SU-DHL-6 (cell line): ENCODE measurements at regions not wholly inside any gene's neighbourhood (a gene's known extent, or its start where the extent isn't known, plus 50 kb on each side); places are given as distances from the start of the nearest gene placed in this dataset.

Experiments used
- H2AFZ ChIP-seq: fragments of 200-600 bp; sonication (generic); 2 replicates; pipeline ENCODE4 v1.6.1; 2014; ENCODE audit warnings: low read depth, mild to moderate bottlenecking, moderate library complexity, mixed read lengths, antibody characterized with exemption, low read length; ENCODE audit not compliant: severe bottlenecking
- H3F3A ChIP-seq: fragments of 200-600 bp; shearing (Covaris generic); 2 replicates; pipeline ENCODE4 v1.6.0; 2016; ENCODE audit warnings: antibody characterized with exemption, mild to moderate bottlenecking; ENCODE audit not compliant: insufficient read depth
- H3K27ac ChIP-seq: fragments of 200-600 bp; sonication (generic); 2 replicates; pipeline ENCODE4 v1.5.1; 2016; ENCODE audit warnings: low read depth, mild to moderate bottlenecking, low read length, moderate library complexity, mixed read lengths
- H3K27me3 ChIP-seq: fragments of 200-600 bp; sonication (generic), shearing (Covaris generic); 2 replicates; pipeline ENCODE4 v1.6.0; 2014; ENCODE audit warnings: mild to moderate bottlenecking, low read length
- H3K36me3 ChIP-seq: fragments of 200-600 bp; sonication (generic); 2 replicates; pipeline ENCODE4 v1.6.1; 2014; ENCODE audit warnings: mild to moderate bottlenecking, low read length, mixed read lengths
- H3K4me2 ChIP-seq: fragments of 300-600, 200-600 bp; shearing (Covaris generic), sonication (generic); 2 replicates; pipeline ENCODE4 v1.6.0; 2014; ENCODE audit warnings: low read length, low read depth, mild to moderate bottlenecking; ENCODE audit not compliant: poor library complexity, severe bottlenecking
- H3K4me3 ChIP-seq: fragments of 200-600 bp; sonication (generic); 2 replicates; pipeline ENCODE4 v1.5.1; 2014; ENCODE audit warnings: antibody characterized with exemption, low read length, mild to moderate bottlenecking, mixed read lengths; ENCODE audit not compliant: insufficient read depth, poor library complexity, severe bottlenecking
- H3K79me2 ChIP-seq: fragments of 200-600 bp; sonication (generic); 2 replicates; pipeline ENCODE4 v1.6.1; 2014; ENCODE audit warnings: mild to moderate bottlenecking, low read length, moderate library complexity; ENCODE audit not compliant: insufficient read depth
- H3K9ac ChIP-seq: fragments of 200-600 bp; sonication (generic); 2 replicates; pipeline ENCODE4 v1.7.0; 2014; ENCODE audit warnings: mild to moderate bottlenecking, low read length
- H3K9me2 ChIP-seq: fragments of 200-600 bp; sonication (generic); replicated peaks from 2 replicates; pipeline ENCODE4 v1.6.1; 2014; ENCODE audit warnings: low read length; ENCODE audit not compliant: insufficient read depth
- H3K9me3 ChIP-seq: fragments of 200-600 bp; sonication (generic); 2 replicates; pipeline ENCODE4 v1.6.1; 2014; ENCODE audit warnings: low read length, mixed read lengths; ENCODE audit not compliant: insufficient read depth
- H4K20me1 ChIP-seq: fragments of 200-600 bp; sonication (generic); 2 replicates; pipeline ENCODE4 v1.6.1; 2014; ENCODE audit warnings: low read depth, mild to moderate bottlenecking, antibody characterized with exemption, low read length, moderate library complexity, mixed read lengths
- CTCF ChIP-seq: fragments of 200-600 bp; sonication (generic); IDR thresholded peaks from one replicate; pipeline ENCODE4 v1.5.1; 2017; ENCODE audit warnings: antibody characterized with exemption, mild to moderate bottlenecking, low read length, moderate library complexity; ENCODE audit not compliant: insufficient read depth, poor library complexity, severe bottlenecking
- EZH2phosphoT487 ChIP-seq: fragments of 200-600 bp; sonication (generic), shearing (Covaris generic); conservative IDR thresholded peaks from 2 replicates; pipeline ENCODE4 v1.6.1; 2018; ENCODE audit warnings: mild to moderate bottlenecking, antibody characterized with exemption, low read length, moderate library complexity, mixed read lengths

GRCh38 chr21:36249576-36250422 lies 70.2 kb upstream of the MORC3 start:
- H3K79me2 ChIP-seq = no peaks in the 10 kb centered on the region
- no peak overlapping the region for H3K9ac ChIP-seq
- no peak overlapping the region for H3K4me2 ChIP-seq
- no peak overlapping the region for H3K27ac ChIP-seq
- H3K27me3 ChIP-seq = no peaks in the 10 kb centered on the region
- no peaks in the 10 kb centered on the region for H3K9me3 ChIP-seq
- H3K36me3 ChIP-seq = no peaks in the 10 kb centered on the region
- H3K9me2 ChIP-seq = no peaks in the 10 kb centered on the region
- TF ChIP-seq EZH2phosphoT487 (no peak), CTCF (no peak)
- no peaks in the 10 kb centered on the region for H4K20me1 ChIP-seq
- no peak overlapping the region for H2AFZ ChIP-seq
- H3K4me3 ChIP-seq = no peak overlapping the region
- no peaks in the 10 kb centered on the region for H3F3A ChIP-seq

GRCh38 chr21:36250423-36251075 lies 69.4 kb upstream of the MORC3 start:
- no peak overlapping the region for H3K4me2 ChIP-seq
- H3K9ac ChIP-seq = no peak overlapping the region
- H3F3A ChIP-seq = peaks cover 4% of the 10 kb centered on the region
- TF ChIP-seq CTCF (no peak), EZH2phosphoT487 (no peak)
- no peak overlapping the region for H2AFZ ChIP-seq
- no peaks in the 10 kb centered on the region for H4K20me1 ChIP-seq
- H3K27ac ChIP-seq = no peak overlapping the region
- H3K9me3 ChIP-seq = no peaks in the 10 kb centered on the region
- H3K4me3 ChIP-seq = no peak overlapping the region
- H3K9me2 ChIP-seq = no peaks in the 10 kb centered on the region
- no peaks in the 10 kb centered on the region for H3K79me2 ChIP-seq
- no peaks in the 10 kb centered on the region for H3K36me3 ChIP-seq
- no peaks in the 10 kb centered on the region for H3K27me3 ChIP-seq

- Histone ChIP-seq H3K79me2 (no peaks in the 10 kb centered on the region), H3K9ac (no peak overlapping the region), H3K27me3 (no peaks in the 10 kb centered on the region), H3K9me2 (no peaks in the 10 kb centered on the region), H2AFZ (no peak overlapping the region), H4K20me1 (no peaks in the 10 kb centered on the region), H3K9me3 (no peaks in the 10 kb centered on the region), H3K4me3 (no peak overlapping the region), H3K36me3 (no peaks in the 10 kb centered on the region), H3K27ac (peak overlapping the region; percentile 64), H3K4me2 (peak overlapping the region; percentile 52), H3F3A (peaks cover 9% of the 10 kb centered on the region)
- TF ChIP-seq EZH2phosphoT487 (no peak), CTCF (no peak)
These were observed 65.7 kb upstream of the MORC3 start for GRCh38 chr21:36254106-36254941.
